ENCODE measurements at regions not wholly inside any gene's neighbourhood (a gene's known extent, or its start where the extent isn't known, plus 50 kb on each side); places are given as distances from the start of the nearest gene placed in this dataset.

DNA sequence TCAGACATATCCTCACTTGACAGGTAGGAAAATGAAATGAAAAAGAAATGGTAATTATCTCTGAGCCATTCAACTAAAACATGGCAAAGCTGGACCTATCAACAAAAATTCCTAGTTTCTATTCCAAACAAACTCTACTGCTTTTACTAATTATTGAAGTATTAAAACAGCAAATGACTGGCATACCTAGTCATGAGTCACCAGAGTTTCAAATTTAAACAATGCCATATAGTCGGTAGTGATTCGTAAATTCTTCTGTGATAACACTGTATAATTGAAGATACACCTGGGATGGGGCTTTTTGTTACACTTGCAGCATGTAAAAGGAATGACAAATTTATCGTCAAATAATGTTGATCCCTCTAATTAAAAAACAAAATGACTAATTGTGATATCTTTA is 153.1 kb upstream of the THUMPD2 start:
- TF ChIP-seq POLR2AphosphoS5 (IDR thresholded peaks at IDR 0.05; ENCODE audit: low read depth, low read length), result no peak
- TF ChIP-seq TAF1 (IDR thresholded peaks at IDR 0.05; ENCODE audit: borderline replicate concordance, insufficient read depth, low read length), result no peak
- no peak for TF ChIP-seq REST (IDR thresholded peaks at IDR 0.05; ENCODE audit: insufficient read depth in 1 of 2, low read depth in 2 of 2, low read length in 2 of 2)
- TF ChIP-seq SIN3A (IDR thresholded peaks at IDR 0.05; ENCODE audit: borderline replicate concordance, insufficient read depth, low read length), result no peak
